ENCODE measurements at regions not wholly inside any gene's neighbourhood (a gene's known extent, or its start where the extent isn't known, plus 50 kb on each side); places are given as distances from the start of the nearest gene placed in this dataset.

DNA sequence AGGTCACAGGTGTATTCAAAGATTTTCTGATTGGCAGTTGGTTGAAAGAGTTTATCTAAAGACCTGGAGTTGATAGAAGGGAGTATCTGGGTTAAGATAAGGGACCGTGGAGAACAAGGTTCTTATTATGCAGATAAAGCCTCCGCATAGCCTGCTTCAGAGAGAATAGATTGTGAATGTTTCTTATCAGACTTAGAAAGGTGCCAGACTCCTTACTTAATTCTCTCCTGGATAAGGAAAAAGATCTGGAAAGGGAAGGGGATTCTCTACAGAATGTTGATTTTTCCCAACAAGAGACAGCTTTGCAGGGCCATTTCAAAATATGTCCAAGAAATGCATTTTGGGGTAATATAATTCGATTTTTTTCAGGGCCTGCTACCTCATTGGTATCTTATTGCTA lies 341.3 kb upstream of the RARB start:
- ChIA-PET CTCF (ENCODE audit: low intra/inter-chr PET ratio) (no interaction called here), POLR2A (no interaction called here)
- H3K9ac ChIP-seq (ENCODE audit: insufficient read depth in 1 of 2, low read depth in 2 of 2, low read length in 2 of 2), result no peak overlapping the region
- H3K9me3 ChIP-seq (replicated peaks; ENCODE audit: control insufficient read depth, insufficient read depth, low read depth, low read length), result no peaks in the 10 kb centered on the region; the same call in 1 of the 2 replicates
- H3K27ac ChIP-seq (ENCODE audit: extremely low read depth, low read depth, low read length), result no peak overlapping the region
- ATAC-seq (no peak), FAIRE-seq (no peak), DNase-seq (ENCODE audit: extremely low read depth in 1 of 4, low spot score in 3 of 4) (no peak)
- no TSS peak for BruUV-seq (replicated peaks)
- H3K79me2 ChIP-seq (ENCODE audit: control insufficient read depth, insufficient read depth, low read length), result no peaks in the 10 kb centered on the region
- H3K4me2 ChIP-seq (ENCODE audit: insufficient read depth, low read length), result no peak overlapping the region
- 2% methylated on average over 3 of the region's 3 CpGs for WGBS (ENCODE audit: insufficient coverage, low coverage, missing lambda C conversion rate)
- no peaks in the 10 kb centered on the region for H3K36me3 ChIP-seq (ENCODE audit: control insufficient read depth, insufficient read depth, low read length)
- no peak overlapping the region for H3K4me3 ChIP-seq
- in situ Hi-C loops (cut with MboI) (no loop called here), intact Hi-C loops (cut with micrococcal nuclease) (no loop called here)
- H3K4me1 ChIP-seq (replicated peaks in 1 of 2; ENCODE audit: control insufficient read depth in 2 of 2, insufficient read depth in 2 of 2, low read length in 2 of 2), result no peaks in the 10 kb centered on the region
- no peaks in the 10 kb centered on the region for H3K9me1 ChIP-seq (ENCODE audit: control insufficient read depth, insufficient read depth, low read length)
- no peak overlapping the region for H2AFZ ChIP-seq (ENCODE audit: low read depth, low read length)
- no peaks in the 10 kb centered on the region for H3K27me3 ChIP-seq (ENCODE audit: control insufficient read depth in 2 of 2, insufficient read depth in 2 of 2, low read length in 2 of 2)
- no peaks in the 10 kb centered on the region for H4K20me1 ChIP-seq (replicated peaks; ENCODE audit: control insufficient read depth, insufficient read depth, low read length)
- no peak for TF ChIP-seq EP400 (IDR thresholded peaks at IDR 0.05)
- no peak for TF ChIP-seq ZKSCAN3 (CRISPR knock-in tag; IDR thresholded peaks at IDR 0.05)
- TF ChIP-seq, protein P1, sequence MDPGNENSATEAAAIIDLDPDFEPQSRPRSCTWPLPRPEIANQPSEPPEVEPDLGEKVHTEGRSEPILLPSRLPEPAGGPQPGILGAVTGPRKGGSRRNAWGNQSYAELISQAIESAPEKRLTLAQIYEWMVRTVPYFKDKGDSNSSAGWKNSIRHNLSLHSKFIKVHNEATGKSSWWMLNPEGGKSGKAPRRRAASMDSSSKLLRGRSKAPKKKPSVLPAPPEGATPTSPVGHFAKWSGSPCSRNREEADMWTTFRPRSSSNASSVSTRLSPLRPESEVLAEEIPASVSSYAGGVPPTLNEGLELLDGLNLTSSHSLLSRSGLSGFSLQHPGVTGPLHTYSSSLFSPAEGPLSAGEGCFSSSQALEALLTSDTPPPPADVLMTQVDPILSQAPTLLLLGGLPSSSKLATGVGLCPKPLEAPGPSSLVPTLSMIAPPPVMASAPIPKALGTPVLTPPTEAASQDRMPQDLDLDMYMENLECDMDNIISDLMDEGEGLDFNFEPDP (CRISPR knock-in tag; IDR thresholded peaks at IDR 0.05), result no peak
- TF ChIP-seq NFXL1 (CRISPR knock-in tag; IDR thresholded peaks at IDR 0.05), result no peak
- no peak for TF ChIP-seq EP300 (IDR thresholded peaks at IDR 0.05; ENCODE audit: low read length)
- no peak for TF ChIP-seq ZNF830 (CRISPR knock-in tag; IDR thresholded peaks at IDR 0.05)
- TF ChIP-seq HNRNPLL (IDR thresholded peaks at IDR 0.05; ENCODE audit: low read depth, low read length, poor library complexity, severe bottlenecking), result no peak
- TF ChIP-seq, protein P2, sequence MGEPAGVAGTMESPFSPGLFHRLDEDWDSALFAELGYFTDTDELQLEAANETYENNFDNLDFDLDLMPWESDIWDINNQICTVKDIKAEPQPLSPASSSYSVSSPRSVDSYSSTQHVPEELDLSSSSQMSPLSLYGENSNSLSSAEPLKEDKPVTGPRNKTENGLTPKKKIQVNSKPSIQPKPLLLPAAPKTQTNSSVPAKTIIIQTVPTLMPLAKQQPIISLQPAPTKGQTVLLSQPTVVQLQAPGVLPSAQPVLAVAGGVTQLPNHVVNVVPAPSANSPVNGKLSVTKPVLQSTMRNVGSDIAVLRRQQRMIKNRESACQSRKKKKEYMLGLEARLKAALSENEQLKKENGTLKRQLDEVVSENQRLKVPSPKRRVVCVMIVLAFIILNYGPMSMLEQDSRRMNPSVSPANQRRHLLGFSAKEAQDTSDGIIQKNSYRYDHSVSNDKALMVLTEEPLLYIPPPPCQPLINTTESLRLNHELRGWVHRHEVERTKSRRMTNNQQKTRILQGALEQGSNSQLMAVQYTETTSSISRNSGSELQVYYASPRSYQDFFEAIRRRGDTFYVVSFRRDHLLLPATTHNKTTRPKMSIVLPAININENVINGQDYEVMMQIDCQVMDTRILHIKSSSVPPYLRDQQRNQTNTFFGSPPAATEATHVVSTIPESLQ (CRISPR knock-in tag; IDR thresholded peaks at IDR 0.05), result no peak
- TF ChIP-seq SAFB (IDR thresholded peaks at IDR 0.05; ENCODE audit: borderline replicate concordance, low read depth, low read length), result no peak
- TF ChIP-seq, protein P3, sequence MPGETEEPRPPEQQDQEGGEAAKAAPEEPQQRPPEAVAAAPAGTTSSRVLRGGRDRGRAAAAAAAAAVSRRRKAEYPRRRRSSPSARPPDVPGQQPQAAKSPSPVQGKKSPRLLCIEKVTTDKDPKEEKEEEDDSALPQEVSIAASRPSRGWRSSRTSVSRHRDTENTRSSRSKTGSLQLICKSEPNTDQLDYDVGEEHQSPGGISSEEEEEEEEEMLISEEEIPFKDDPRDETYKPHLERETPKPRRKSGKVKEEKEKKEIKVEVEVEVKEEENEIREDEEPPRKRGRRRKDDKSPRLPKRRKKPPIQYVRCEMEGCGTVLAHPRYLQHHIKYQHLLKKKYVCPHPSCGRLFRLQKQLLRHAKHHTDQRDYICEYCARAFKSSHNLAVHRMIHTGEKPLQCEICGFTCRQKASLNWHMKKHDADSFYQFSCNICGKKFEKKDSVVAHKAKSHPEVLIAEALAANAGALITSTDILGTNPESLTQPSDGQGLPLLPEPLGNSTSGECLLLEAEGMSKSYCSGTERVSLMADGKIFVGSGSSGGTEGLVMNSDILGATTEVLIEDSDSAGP (CRISPR knock-in tag; IDR thresholded peaks at IDR 0.05), result no peak
- TF ChIP-seq, protein P4, sequence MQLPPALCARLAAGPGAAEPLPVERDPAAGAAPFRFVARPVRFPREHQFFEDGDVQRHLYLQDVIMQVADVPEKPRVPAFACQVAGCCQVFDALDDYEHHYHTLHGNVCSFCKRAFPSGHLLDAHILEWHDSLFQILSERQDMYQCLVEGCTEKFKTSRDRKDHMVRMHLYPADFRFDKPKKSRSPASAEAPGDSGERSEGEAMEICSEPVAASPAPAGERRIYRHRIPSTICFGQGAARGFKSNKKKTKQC (CRISPR knock-in tag; IDR thresholded peaks at IDR 0.05), result no peak
- TF ChIP-seq, protein P5, sequence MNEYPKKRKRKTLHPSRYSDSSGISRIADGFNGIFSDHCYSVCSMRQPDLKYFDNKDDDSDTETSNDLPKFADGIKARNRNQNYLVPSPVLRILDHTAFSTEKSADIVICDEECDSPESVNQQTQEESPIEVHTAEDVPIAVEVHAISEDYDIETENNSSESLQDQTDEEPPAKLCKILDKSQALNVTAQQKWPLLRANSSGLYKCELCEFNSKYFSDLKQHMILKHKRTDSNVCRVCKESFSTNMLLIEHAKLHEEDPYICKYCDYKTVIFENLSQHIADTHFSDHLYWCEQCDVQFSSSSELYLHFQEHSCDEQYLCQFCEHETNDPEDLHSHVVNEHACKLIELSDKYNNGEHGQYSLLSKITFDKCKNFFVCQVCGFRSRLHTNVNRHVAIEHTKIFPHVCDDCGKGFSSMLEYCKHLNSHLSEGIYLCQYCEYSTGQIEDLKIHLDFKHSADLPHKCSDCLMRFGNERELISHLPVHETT (CRISPR knock-in tag; conservative IDR thresholded peaks at IDR 0.05 in 1 of 2, IDR thresholded peaks at IDR 0.05 in 1 of 2), result no peak
- no peak for TF ChIP-seq ASH1L (IDR thresholded peaks at IDR 0.05; ENCODE audit: borderline replicate concordance, low read depth, partially characterized antibody)
- TF ChIP-seq, protein P6, sequence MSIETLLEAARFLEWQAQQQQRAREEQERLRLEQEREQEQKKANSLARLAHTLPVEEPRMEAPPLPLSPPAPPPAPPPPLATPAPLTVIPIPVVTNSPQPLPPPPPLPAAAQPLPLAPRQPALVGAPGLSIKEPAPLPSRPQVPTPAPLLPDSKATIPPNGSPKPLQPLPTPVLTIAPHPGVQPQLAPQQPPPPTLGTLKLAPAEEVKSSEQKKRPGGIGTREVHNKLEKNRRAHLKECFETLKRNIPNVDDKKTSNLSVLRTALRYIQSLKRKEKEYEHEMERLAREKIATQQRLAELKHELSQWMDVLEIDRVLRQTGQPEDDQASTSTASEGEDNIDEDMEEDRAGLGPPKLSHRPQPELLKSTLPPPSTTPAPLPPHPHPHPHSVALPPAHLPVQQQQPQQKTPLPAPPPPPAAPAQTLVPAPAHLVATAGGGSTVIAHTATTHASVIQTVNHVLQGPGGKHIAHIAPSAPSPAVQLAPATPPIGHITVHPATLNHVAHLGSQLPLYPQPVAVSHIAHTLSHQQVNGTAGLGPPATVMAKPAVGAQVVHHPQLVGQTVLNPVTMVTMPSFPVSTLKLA (conservative IDR thresholded peaks at IDR 0.05), result no peak
- no peak for TF ChIP-seq ZSCAN29 (IDR thresholded peaks at IDR 0.05)

Measured in K562 (cell line).